LNCaP clone FGC (cell line): ENCODE measurements at regions not wholly inside any gene's neighbourhood (a gene's known extent, or its start where the extent isn't known, plus 50 kb on each side); places are given as distances from the start of the nearest gene placed in this dataset.

ENCODE experiments used
- DNase-seq: peaks from one replicate; pipeline ENCODE4 v3.0.0-alpha.2; 2011; ENCODE audit warnings: low read depth
- H3K4me3 ChIP-seq: 2 replicates; pipeline ENCODE4 v1.5.1; 2011; ENCODE audit warnings: mild to moderate bottlenecking, low read depth, low read length, control low read depth
- CTCF ChIP-seq: IDR thresholded peaks from 2 replicates; pipeline ENCODE4 v1.5.1; 2012; ENCODE audit warnings: mild to moderate bottlenecking; ENCODE audit not compliant: control insufficient read depth, insufficient read depth; ENCODE audit errors: extremely low read depth

- DNase-seq, result no peak
- H3K4me3 ChIP-seq, result no peak overlapping the region
- TF ChIP-seq CTCF, result no peak
Observed at GRCh38 chr6:170176898-170177771, 113.7 kb downstream of the DLL1 start.

- H3K4me3 ChIP-seq, result no peak overlapping the region
- no peak for TF ChIP-seq CTCF
- DNase-seq, result no peak
Observed at GRCh38 chr6:170176136-170176897, 114.6 kb downstream of the DLL1 start.

DNA sequence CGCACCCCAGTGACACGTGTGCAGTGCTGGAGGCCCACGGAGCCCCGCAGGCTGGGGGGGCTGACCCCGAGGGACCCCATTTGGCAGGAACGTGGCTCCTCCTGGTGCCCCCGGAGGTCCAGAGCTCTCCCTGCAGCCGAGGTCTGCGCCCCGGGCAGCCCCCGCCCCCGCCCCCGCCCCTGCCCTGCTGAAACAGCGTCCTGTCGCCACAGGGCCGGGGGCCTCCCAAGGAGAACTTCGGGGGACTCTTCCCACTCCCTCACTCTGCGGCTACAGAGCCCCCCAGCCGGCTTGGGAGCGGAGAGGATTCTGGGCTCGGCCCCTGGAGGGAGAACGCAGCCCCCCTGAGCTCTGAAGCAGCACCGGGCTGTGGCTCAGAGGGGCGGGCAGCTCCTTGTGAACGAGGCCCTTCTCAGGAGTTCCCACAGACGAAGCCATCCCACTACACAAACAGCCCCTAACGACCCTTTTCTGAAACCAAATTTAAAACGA is 115.2 kb downstream of the DLL1 start:
- no peak for DNase-seq
- H3K4me3 ChIP-seq, result no peak overlapping the region

GRCh38 chr6:170174771-170175643 is 115.9 kb downstream of the DLL1 start:
- no peak overlapping the region for H3K4me3 ChIP-seq
- DNase-seq, result no peak
- no peak for TF ChIP-seq CTCF

More for the DNA sequence above, 115.2 kb downstream of the DLL1 start:
- TF ChIP-seq CTCF, result no peak

DNA sequence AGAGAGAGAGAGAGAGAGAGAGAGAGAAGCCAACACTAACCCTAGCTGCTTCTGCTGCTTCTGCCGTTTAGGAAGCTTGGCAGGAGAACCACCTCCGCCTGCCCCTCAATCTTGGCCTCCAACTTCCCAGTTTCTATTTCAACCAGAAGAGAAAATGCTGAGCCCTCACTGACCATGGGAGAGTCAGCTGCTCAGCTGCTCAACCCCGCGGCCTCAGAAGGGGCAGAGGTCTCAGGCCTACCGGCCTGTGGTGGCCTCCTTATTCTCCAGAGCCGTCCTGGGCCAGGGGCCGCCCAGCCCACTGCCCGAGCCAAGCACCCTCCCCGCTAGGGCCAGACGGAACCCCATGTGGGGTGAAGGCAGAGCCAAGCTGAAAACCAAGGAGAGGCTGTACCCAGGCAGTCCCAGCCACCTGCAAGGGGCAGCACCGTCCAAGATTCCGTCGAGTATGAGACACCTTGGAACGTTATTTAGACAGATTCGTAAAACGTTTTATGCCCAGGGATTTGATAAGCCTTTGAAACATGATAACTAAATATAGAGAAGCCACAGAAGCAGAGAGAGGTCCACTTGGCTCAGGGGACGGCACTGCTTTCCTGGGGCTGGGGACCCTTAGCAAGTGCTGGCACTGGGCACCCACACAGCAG is 116.6 kb downstream of the DLL1 start:
- no peak overlapping the region for H3K4me3 ChIP-seq
- no peak for TF ChIP-seq CTCF
- no peak for DNase-seq

DNA sequence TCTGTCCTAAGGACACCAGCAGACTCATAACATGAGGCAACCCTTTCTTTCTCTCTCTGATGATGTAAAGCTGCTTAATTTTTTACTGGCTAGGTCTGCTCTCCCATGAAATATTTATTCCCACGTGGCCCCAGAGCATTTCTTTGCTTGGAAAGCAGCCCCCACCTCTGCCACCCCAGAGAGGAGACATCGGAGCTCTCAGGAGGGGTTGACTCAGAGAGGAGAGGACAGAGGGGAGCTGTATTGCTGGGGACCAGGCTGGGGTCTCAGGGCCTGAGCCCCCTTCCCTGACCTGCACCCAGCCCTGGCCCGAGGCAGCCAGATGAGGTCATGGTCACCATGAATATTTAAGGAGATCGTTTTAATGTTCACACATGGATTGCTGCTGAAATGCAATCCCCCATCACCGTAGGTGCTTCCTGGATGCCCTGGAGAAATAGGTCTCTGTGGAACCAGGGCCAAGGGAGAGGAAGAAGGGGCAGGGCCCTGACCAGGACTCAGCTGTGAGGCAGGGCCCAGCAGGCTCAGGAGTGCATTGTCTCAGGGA is 117.5 kb downstream of the DLL1 start:
- H3K4me3 ChIP-seq, result no peak overlapping the region
- DNase-seq, result no peak
- TF ChIP-seq CTCF, result no peak
